ENCODE measurements at regions not wholly inside any gene's neighbourhood (a gene's known extent, or its start where the extent isn't known, plus 50 kb on each side); places are given as distances from the start of the nearest gene placed in this dataset.

GRCh38 chr14:106872611-106873446 lies 1346.4 kb downstream of the TMEM121 start:
- peak; percentile 88 for DNase-seq

- no peak for DNase-seq
Observed at GRCh38 chr14:106874350-106874749, 1348.0 kb downstream of the TMEM121 start.

- peak; percentile 35 for DNase-seq
Observed at GRCh38 chr14:106875503-106875902, 1349.1 kb downstream of the TMEM121 start.

- no peak for DNase-seq
Observed at GRCh38 chr14:106876711-106877110, 1350.3 kb downstream of the TMEM121 start.

GRCh38 chr14:106877517-106877916 lies 1351.1 kb downstream of the TMEM121 start:
- no peak for DNase-seq

- DNase-seq, result peak; percentile 47
Observed at GRCh38 chr14:106879241-106879640, 1352.9 kb downstream of the TMEM121 start.

GRCh38 chr14:106883218-106883692 lies 1356.9 kb downstream of the TMEM121 start:
- no peak for DNase-seq

Data from activated CD8-positive, alpha-beta memory T cell treated with anti-CD3 and anti-CD28 coated beads, Interleukin-2, amount 50 U/mL, for 4 hours (primary cell).